ENCODE measurements at regions not wholly inside any gene's neighbourhood (a gene's known extent, or its start where the extent isn't known, plus 50 kb on each side); places are given as distances from the start of the nearest gene placed in this dataset.

GRCh38 chr6:1039191-1039590 lies 272.7 kb upstream of the FOXQ1 start:
- TF ChIP-seq, protein P1, sequence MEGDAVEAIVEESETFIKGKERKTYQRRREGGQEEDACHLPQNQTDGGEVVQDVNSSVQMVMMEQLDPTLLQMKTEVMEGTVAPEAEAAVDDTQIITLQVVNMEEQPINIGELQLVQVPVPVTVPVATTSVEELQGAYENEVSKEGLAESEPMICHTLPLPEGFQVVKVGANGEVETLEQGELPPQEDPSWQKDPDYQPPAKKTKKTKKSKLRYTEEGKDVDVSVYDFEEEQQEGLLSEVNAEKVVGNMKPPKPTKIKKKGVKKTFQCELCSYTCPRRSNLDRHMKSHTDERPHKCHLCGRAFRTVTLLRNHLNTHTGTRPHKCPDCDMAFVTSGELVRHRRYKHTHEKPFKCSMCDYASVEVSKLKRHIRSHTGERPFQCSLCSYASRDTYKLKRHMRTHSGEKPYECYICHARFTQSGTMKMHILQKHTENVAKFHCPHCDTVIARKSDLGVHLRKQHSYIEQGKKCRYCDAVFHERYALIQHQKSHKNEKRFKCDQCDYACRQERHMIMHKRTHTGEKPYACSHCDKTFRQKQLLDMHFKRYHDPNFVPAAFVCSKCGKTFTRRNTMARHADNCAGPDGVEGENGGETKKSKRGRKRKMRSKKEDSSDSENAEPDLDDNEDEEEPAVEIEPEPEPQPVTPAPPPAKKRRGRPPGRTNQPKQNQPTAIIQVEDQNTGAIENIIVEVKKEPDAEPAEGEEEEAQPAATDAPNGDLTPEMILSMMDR (IDR thresholded peaks at IDR 0.05) = no peak
- no peak for TF ChIP-seq POLR2A (IDR thresholded peaks at IDR 0.05)
- WGBS, 2 donors = 26 to 44% methylated on average over 5 to 9 of the region's 9 CpGs
- Histone ChIP-seq H3K27me3 (peaks cover 0 to 7% (median 0%) of the 10 kb centered on the region in 4 donors), H3K4me3 (no peak overlapping the region), H3K9me3 (no peaks in the 10 kb centered on the region), H3K4me1 (peaks cover 0 to 30% (median 0%) of the 10 kb centered on the region in 3 donors), H3K27ac (peak overlapping the region in 3 of 4 donors; percentile 70 to 81 (median 72)), H3K36me3 (no peaks in the 10 kb centered on the region)
- no peak for DNase-seq
- intact Hi-C loops (cut with DNase I) = no loop called here

- peaks cover 0 to 30% (median 0%) of the 10 kb centered on the region in 3 donors for H3K4me1 ChIP-seq
- intact Hi-C loops (cut with DNase I) = no loop called here
- no peaks in the 10 kb centered on the region for H3K36me3 ChIP-seq
- H3K9me3 ChIP-seq = no peaks in the 10 kb centered on the region
- no peak for DNase-seq
- peak overlapping the region in 2 of 4 donors; percentile 65 to 72 for H3K27ac ChIP-seq
- H3K27me3 ChIP-seq = peaks cover 0 to 5% (median 0%) of the 10 kb centered on the region in 4 donors
- H3K4me3 ChIP-seq = no peak overlapping the region
- TF ChIP-seq POLR2A (IDR thresholded peaks at IDR 0.05) = no peak
- TF ChIP-seq, protein P1 (IDR thresholded peaks at IDR 0.05) = no peak
- 49 to 73% methylated on average over 7 to 10 of the region's 10 CpGs for WGBS, 2 donors
Observed at GRCh38 chr6:1037430-1038202, 274.3 kb upstream of the FOXQ1 start.

DNA sequence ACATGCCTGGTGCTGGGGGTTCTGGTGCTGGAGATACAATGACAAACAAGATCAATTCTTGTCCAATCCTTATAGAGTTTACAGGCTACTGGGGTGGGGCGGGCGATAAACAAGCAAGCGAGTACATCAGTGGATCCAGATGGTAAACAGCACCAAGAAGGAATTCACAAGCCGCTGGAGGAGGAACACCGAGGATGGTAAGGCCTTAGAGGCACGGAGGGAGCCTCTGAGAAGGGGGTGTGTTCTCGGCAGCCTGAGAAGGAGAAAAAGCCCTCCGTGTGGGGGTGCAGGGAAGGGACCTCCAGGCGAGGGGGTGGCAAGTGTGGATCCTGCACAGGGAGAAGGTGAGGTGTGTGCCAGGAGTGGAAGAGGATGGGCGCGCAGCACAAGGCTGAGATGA lies 276.5 kb upstream of the FOXQ1 start:
- H3K4me1 ChIP-seq = peaks cover 0 to 27% (median 0%) of the 10 kb centered on the region in 3 donors

GRCh38 chr6:1031720-1032119 lies 280.2 kb upstream of the FOXQ1 start:
- no peaks in the 10 kb centered on the region for H3K36me3 ChIP-seq
- H3K4me1 ChIP-seq = no peaks in the 10 kb centered on the region
- TF ChIP-seq, protein P1 (IDR thresholded peaks at IDR 0.05) = no peak
- no peaks in the 10 kb centered on the region for H3K27me3 ChIP-seq
- no peaks in the 10 kb centered on the region for H3K9me3 ChIP-seq
- no peak for DNase-seq
- no peak overlapping the region for H3K27ac ChIP-seq
- intact Hi-C loops (cut with DNase I) = no loop called here
- 42 to 83% methylated on average over 2 of the region's 2 CpGs for WGBS, 2 donors
- H3K4me3 ChIP-seq = no peak overlapping the region

More for the DNA sequence above, 276.5 kb upstream of the FOXQ1 start:
- no peaks in the 10 kb centered on the region for H3K36me3 ChIP-seq
- peaks cover 0 to 5% (median 0%) of the 10 kb centered on the region in 4 donors for H3K27me3 ChIP-seq
- DNase-seq = no peak
- intact Hi-C loops (cut with DNase I) = no loop called here
- WGBS, 2 donors = 80 to 82% methylated on average over 11 of the region's 11 CpGs
- no peaks in the 10 kb centered on the region for H3K9me3 ChIP-seq
- TF ChIP-seq, protein P1 (IDR thresholded peaks at IDR 0.05) = no peak
- TF ChIP-seq POLR2A (IDR thresholded peaks at IDR 0.05) = no peak
- H3K27ac ChIP-seq = no peak overlapping the region
- H3K4me3 ChIP-seq = no peak overlapping the region

GRCh38 chr6:1029141-1029540 lies 282.8 kb upstream of the FOXQ1 start:
- no peaks in the 10 kb centered on the region for H3K9me3 ChIP-seq
- no peak for DNase-seq
- H3K27me3 ChIP-seq = no peaks in the 10 kb centered on the region
- intact Hi-C loops (cut with DNase I) = no loop called here
- 81 to 89% methylated on average over 5 of the region's 5 CpGs for WGBS, 2 donors
- no peak for TF ChIP-seq POLR2A (IDR thresholded peaks at IDR 0.05)
- TF ChIP-seq, protein P1 (IDR thresholded peaks at IDR 0.05) = no peak
- H3K4me3 ChIP-seq = no peak overlapping the region
- H3K36me3 ChIP-seq = no peaks in the 10 kb centered on the region
- peaks cover 0 to 8% (median 4%) of the 10 kb centered on the region in 3 donors for H3K4me1 ChIP-seq
- H3K27ac ChIP-seq = no peak overlapping the region

All from esophagus squamous epithelium (tissue), 5 donors.